SHP77 treated with DMSO at 0.1 percent for 48 hours (cell line): ENCODE measurements at regions not wholly inside any gene's neighbourhood (a gene's known extent, or its start where the extent isn't known, plus 50 kb on each side); places are given as distances from the start of the nearest gene placed in this dataset.

ENCODE experiments used
- DNase-seq: peaks from one replicate; lab custom pipeline; 2025; lab: John Stamatoyannopoulos, UW

DNA sequence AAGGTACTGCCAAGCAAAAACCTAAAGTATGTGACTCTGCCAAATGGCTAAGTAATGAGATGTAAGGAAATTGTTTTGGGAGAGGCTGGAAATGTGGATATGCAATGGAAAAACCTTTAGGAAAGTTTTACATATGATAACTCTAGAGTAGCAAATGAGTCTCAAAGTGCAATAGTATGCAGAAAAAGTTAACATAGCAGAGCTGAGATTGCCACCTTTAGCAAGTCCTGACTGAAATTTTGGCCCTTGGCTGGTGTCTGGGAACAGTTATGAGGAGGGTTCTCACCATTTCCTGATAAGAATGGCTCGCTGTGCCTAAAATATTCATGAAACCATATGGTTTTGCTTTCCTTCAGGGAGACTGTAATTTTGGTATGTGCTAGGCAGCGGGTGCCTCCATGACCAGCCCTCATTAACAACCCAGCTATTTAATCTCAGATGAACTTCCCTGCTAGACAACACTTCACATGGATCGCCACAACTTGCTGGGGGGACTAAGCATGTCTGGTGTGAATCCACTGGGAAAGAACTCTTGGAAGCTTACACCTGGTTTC lies 72.3 kb upstream of the ERBB4 start:
- DNase-seq: no peak

DNA sequence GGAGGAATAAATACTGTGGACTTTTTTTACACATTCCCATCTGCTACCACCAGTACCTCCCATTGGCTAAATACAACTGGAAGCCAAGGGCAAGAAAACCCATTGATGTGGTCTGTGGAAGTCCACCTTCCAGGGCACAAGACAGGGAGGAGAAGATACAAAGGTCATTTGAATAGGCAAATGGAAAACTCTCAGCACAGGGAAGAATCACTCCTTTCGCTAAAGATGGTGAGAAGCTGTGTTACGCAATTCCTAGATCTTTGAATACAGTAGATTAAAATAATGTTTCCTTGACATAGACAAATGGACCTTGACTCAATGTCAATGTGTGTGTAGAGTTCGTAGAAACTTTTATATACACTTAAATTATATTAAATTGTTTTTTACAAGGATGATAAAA lies 70.9 kb upstream of the ERBB4 start:
- no peak for DNase-seq

DNA sequence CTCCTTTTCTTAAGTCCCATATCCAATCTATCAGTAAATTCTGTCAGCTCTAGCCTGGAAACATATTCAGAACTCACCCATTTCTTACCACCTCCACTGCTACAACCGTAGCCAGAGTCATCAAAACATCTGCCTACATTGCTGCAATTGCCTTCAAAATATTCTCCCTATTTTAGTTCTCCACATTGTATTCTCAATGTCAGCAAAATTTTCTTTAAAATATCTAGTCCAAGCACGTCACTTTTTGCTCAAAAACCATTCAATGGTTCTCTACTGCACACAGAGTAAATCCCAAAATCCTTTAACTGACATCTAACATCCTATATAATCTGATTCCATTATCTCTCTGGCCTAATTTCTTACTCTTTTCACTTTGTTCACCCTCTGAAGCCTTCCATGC lies 68.5 kb upstream of the ERBB4 start:
- DNase-seq: no peak

DNA sequence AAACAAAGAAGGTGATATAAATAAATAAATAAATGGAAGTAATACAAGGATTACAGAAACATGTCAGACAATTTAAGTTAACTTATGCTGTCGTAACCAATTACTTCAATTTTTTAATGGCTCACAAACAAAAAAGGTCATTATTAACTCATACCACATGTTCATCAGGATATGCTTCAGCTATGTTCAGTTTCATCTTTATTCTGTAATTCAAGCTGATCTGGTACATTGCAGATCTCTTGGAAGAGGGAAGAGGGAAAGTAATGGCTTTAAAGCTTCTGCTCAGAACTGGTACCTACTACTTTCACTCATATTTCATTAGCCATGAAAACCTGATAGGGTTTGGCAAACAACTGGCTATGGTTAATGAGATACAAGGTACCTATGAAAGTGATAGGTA lies 67.6 kb upstream of the ERBB4 start:
- DNase-seq: no peak

DNA sequence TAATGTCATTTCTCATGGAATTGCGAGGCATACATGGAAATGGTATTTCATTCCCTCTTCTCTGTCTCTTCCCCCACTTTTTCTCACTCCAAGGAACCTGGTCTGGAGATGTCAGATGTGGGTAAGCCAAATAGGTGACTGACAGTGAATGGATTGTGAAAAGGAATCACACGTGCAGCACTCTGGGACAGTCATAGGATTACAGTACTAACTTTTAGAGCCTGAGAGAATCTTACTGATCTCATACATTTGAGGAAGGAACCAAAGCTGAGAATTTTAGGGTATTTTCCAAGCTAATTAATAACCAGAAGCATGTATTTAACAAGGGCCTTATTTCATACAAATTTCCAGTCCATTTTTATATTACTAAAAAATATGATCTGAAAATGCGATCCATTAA lies 58.1 kb upstream of the ERBB4 start:
- no peak for DNase-seq

DNA sequence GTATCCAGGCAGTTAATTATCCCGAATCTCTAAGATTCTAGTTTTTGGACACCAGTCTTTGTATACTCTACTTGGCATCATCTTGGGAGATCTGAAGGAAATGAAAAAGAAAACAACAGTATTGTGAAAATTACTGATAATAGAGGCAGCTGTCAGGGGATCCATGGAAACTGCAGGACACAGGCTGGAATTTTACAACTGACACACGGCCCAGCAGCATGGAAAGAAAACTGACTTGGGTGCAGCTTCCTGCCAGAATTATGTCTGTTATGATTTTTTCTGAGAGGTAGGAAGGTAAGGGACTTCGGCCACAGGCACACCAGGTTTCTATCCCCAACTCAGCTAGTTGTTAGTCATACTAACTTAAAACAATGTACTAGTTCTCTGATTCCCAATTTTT lies 57.7 kb upstream of the ERBB4 start:
- DNase-seq: no peak

DNA sequence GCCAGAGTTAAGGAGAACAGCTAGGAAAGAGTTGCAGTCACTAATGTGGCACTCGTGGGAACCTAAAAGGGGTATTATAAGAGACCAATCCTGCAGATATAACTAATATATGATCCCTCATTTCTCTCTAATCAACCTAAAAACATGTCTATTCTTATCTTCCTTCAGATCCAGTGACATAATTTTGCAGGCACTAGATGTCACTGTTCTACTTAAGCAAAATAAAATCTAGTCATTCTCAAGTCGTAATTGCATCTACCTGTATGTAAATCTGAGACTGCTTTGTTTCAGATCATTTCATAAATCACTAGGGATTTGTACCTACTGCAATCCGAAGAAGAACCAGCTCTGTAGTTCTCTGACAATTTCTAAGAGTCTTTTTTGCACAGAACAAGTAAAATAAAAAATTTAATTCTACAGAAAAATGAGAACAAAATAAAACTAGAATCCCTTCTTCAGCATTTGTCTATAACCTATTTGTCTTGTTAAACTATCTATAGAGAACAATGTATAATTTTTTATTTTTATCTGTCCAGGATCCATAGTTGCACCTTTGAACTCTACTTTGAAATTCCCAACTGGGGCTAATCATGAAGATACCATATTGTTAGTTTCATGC lies 56.5 kb upstream of the ERBB4 start:
- peak; percentile 34 for DNase-seq

DNA sequence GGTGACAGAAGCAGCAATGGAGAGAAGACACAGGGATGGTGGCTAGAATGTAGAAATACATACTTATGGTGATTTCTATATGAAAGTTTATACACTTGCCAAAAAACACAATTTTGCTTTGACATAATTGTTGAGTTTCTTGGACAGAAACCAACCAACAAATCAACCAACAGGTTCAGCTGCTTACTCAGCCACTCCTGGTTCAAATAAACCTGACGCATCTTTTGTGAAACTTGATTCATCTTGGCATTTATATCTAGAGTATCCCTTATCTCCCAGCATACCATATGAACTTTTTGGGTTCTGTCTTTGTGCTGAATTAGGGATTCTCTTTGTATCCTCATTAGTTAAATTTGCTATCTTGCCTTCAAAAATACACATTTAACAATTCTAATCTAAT lies 54.1 kb upstream of the ERBB4 start:
- no peak for DNase-seq
